ENCODE measurements at regions not wholly inside any gene's neighbourhood (a gene's known extent, or its start where the extent isn't known, plus 50 kb on each side); places are given as distances from the start of the nearest gene placed in this dataset.

- peak in 1 of 2 experiments; percentile 85 for TF ChIP-seq AFF1 (IDR thresholded peaks at IDR 0.05; ENCODE audit: low read depth in 1 of 2, partially characterized antibody in 2 of 2)
- peak; percentile 99 for TF ChIP-seq REST (IDR thresholded peaks at IDR 0.05; ENCODE audit: borderline replicate concordance)
- no peak for TF ChIP-seq REST (CRISPR knock-in tag; IDR thresholded peaks at IDR 0.05; ENCODE audit: low read depth)
- TF ChIP-seq MEIS2 (IDR thresholded peaks at IDR 0.05; ENCODE audit: partially characterized antibody): peak; percentile 92
- peak; percentile 49 for TF ChIP-seq ATF3 (IDR thresholded peaks at IDR 0.05)
- no peak for TF ChIP-seq ATF3 (CRISPR knock-in tag; conservative IDR thresholded peaks at IDR 0.05)
- TF ChIP-seq ZNF24 (IDR thresholded peaks at IDR 0.05): peak; percentile 59; the same call in 1 of the 2 replicates
- TF ChIP-seq PCBP1 (IDR thresholded peaks at IDR 0.05; ENCODE audit: low read depth, low read length, poor library complexity, severe bottlenecking): no peak
- no peak for TF ChIP-seq MCM5 (IDR thresholded peaks at IDR 0.05; ENCODE audit: low read depth)
- TF ChIP-seq LEF1 (IDR thresholded peaks at IDR 0.05): peak; percentile 92
- TF ChIP-seq CREBBP (IDR thresholded peaks at IDR 0.05; ENCODE audit: low read depth, low read length): no peak
- TF ChIP-seq POLR2H (tag; IDR thresholded peaks at IDR 0.05; ENCODE audit: low read depth): no peak
- TF ChIP-seq TEAD2 (tag; IDR thresholded peaks at IDR 0.05): no peak
- no peak for TF ChIP-seq ATF1 (CRISPR knock-in tag; IDR thresholded peaks at IDR 0.05)
- 0 out of 2 replicates have a peak, but pooled peaks have one; percentile 35 for TF ChIP-seq ATF1 (tag; IDR thresholded peaks at IDR 0.05)
- no peak for TF ChIP-seq SIX5 (IDR thresholded peaks at IDR 0.05; ENCODE audit: borderline replicate concordance in 1 of 2, insufficient read depth in 1 of 2, low read depth in 1 of 2, low read length in 2 of 2)
- peak; percentile 99 for TF ChIP-seq KLF16 (IDR thresholded peaks at IDR 0.05)
- peak; percentile 62 for TF ChIP-seq RBM25 (IDR thresholded peaks at IDR 0.05; ENCODE audit: low read depth, low read length, severe bottlenecking)
Measured at GRCh38 chr15:66961407-66961884, 104.0 kb upstream of the SMAD3 start (continued).
